GM21423 (cell line): ENCODE measurements at regions not wholly inside any gene's neighbourhood (a gene's known extent, or its start where the extent isn't known, plus 50 kb on each side); places are given as distances from the start of the nearest gene placed in this dataset.
"Not testable (repeated sequence)": the region's sequence is repeated elsewhere in the genome, so short reads cannot be mapped to it uniquely, and the experiment has no call there.

Experiments
- ATAC-seq: cut with Tn5 transposase; IDR thresholded peaks from one replicate; pipeline ENCODE4 v1.9.1; 2021; ENCODE audit warnings: mild to moderate bottlenecking, moderate library complexity; ENCODE audit not compliant: unreplicated experiment

GRCh38 chr6:139534472-139535115, 160.1 kb upstream of the CITED2 start:
- no peak for ATAC-seq

- ATAC-seq: no peak
Measured at GRCh38 chr6:139533573-139534471, 159.4 kb upstream of the CITED2 start.

- no peak for ATAC-seq
Measured at GRCh38 chr6:139533171-139533570, 158.7 kb upstream of the CITED2 start.

DNA sequence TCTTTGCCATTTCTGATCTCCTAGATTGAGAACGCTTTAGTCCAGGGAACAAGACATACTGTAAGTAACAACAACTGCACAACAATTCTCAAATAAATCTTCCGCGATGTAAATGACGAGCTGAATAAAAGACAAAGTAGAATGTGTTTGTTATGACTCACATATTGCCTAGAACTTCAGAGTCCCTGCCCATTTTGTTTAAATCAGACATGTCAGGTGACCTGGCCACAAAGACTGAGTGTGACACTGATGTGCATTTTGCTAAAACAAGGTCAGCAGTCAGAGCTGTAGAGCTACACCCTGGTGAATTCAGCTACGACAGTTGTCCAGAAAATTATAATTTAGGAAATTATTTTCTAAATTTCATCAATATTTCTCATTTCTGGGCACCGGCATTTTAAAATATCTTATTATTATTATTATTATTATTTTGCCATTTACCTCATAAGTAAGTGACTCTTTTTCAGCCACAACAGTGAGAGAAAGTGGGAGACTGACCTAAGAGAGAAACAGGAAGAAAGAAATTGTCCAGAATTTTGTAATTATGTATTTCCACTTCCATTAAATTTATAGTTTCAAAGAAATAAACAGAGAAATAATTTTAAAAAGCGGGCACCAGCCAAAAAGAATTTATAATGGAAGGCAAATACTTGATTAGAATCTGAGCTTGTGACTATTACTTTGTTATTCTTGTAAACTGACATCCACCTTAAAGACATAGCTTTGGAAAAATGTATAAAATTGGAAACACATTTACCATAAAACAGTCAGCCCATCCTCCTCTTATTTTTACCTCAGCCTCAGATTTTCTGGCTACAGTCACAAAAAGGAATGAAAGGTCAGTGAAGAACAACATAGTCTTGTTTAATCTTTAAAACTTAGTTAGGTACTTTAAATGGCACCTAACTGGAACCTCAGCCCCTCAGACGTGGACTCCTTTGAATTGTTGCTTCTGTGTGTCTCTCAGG, 157.0 kb upstream of the CITED2 start:
- ATAC-seq: no peak

DNA sequence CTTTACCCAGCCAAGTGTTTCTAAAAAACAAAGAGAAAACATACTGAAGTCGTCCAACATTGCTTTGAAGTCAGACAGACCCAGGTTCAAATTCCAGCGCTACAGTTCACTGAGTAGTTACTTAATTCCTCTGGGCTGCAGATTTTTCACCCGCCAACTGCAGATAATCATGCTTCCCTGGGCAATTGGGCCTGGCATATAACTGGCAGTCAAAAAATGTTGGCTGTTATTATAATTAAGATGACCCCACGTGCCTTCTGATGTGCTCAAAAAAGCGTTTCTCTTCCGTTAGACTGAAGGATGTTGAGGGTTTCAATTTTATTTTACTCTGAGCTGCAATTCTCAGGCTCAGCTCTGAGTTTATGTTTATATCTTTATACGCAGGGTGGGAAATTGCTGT, 156.1 kb upstream of the CITED2 start:
- no peak for ATAC-seq

GRCh38 chr6:139529420-139529819, 155.0 kb upstream of the CITED2 start:
- ATAC-seq: no peak

GRCh38 chr6:139528471-139528870, 154.0 kb upstream of the CITED2 start:
- ATAC-seq: no peak

- no peak for ATAC-seq
Measured at GRCh38 chr6:139525415-139525814, 151.0 kb upstream of the CITED2 start.

DNA sequence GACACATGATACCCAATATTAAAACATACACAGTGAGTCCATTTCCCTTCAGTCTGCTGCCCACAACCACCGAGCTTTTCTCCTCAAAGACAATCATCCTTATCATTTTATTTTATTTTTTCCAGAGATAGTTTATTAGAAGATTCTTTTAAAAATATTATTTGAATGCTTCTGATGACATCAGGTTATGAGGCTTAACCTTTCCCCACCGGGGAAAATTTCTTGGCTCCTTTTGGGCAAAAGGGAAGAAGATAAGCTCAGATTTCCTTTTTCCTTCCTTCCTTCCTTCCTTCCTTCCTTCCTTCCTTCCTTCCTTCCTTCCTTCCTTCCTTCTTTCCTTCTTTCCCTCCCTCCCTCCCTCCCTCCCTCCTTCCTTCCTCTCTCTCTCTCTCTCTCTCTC, 149.5 kb upstream of the CITED2 start:
- ATAC-seq: no peak

DNA sequence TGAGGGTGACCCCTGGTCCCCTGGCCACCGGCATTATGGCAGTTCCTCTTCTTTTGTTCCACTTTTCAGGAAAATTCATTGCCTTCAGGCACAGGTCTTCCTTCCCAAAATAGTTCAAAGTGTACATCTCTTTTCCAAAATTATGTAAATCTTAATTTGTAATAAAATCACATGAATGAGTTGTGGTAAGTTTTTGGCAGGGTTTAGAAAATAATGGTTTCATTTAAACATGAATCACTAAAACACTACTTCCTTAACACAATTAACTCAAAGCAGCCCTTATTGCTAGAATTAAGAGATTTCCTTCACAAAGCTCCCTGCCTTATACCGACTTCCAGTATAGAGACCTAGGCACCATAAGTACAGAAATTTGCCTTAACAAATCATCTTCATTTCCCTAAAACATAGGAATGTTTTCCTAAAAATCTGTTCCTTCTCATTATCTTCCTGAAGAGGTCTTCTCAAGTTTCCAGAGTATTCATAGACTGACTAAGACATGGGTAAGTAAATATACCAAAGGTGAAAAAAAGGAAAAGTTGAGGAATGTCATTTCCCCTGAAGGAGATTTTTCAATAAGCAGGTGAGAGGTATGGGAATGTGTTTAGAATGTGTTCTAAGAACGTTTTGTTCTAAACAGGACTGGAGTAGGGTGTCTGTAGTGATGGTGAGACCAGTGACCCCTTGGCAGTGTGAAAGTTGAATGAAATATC, 148.2 kb upstream of the CITED2 start:
- no peak for ATAC-seq

- ATAC-seq: no peak
Measured at GRCh38 chr6:139521338-139521737, 146.9 kb upstream of the CITED2 start.

DNA sequence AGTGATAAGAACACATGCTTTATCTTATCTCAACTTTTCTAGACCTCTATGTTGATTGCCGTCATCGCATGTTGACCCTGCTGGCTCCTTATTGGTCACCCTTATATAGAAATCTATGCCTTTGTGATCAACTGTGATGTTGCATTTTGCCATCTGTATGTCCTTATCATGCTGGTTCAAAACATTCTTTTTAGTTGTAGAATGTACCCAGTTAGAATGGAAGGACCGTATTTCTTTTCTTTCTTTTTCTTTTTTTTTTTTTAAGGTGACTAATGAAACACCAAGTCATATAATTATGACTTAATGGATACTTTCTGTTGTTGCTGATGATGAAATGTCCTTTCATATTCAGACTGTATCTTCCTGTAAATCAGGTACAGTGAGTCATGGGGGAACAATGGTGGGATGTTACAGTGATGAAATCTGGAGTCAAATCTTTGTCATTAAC, 145.9 kb upstream of the CITED2 start:
- ATAC-seq: no peak

GRCh38 chr6:139519571-139520031, 145.2 kb upstream of the CITED2 start:
- no peak for ATAC-seq

- ATAC-seq: no peak
Measured at GRCh38 chr6:139519097-139519496, 144.6 kb upstream of the CITED2 start.

DNA sequence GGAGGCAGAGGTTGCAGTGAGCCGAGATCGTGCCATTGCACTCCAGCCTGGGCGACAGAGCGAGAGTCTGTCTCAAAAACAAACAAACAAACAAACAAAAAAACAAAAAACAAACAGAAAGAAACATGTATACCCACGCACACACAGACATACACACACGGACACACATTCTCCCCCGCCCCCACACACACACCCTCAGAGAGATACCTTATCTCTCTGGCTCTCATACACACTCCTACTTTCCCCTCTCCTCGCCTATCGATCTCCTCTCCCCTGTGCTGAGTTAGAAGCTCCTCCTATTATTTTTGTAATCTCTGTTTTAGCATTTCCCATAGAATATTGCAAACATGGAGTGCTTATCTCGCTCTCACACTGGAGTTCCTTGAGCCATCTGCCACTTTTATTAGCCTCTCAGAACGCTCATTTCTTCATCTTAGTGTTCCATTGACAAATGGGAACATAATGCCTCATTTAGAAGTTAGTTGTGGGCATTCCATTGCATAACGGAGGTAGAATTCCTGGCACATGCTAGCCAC, 144.2 kb upstream of the CITED2 start:
- ATAC-seq: no peak

DNA sequence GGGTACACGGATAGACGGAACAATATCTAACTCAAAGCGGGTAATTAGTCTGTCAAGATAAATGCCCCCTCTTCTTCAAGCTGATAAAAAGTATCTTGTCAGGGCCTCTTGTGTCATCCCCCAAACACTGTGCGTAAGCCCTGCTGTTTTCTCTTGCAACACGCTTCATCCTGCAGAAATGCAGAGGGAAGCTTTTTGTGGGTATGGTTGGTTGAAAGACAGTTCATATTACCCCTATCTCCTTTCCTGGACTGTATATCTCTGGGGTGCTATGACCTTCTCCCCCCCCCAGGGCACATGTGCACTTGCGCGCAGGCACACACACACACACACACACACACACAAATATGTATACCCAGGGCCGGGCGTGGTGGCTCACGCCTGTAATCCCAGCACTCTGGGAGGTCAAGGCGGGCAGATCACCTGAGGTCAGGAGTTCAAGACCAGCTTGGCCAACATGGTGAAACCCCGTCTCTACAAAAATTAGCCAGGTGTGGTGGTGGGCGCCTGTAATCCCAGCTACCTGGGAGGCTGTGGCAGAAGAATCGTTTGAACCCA, 143.6 kb upstream of the CITED2 start:
- not testable (repeated sequence) for ATAC-seq

GRCh38 chr6:139515511-139515910, 141.1 kb upstream of the CITED2 start:
- ATAC-seq: no peak

- no peak for ATAC-seq
Measured at GRCh38 chr6:139514819-139515218, 140.4 kb upstream of the CITED2 start.

GRCh38 chr6:139510040-139510790, 135.8 kb upstream of the CITED2 start:
- ATAC-seq: no peak
